ENCODE measurements at regions not wholly inside any gene's neighbourhood (a gene's known extent, or its start where the extent isn't known, plus 50 kb on each side); places are given as distances from the start of the nearest gene placed in this dataset.

DNA sequence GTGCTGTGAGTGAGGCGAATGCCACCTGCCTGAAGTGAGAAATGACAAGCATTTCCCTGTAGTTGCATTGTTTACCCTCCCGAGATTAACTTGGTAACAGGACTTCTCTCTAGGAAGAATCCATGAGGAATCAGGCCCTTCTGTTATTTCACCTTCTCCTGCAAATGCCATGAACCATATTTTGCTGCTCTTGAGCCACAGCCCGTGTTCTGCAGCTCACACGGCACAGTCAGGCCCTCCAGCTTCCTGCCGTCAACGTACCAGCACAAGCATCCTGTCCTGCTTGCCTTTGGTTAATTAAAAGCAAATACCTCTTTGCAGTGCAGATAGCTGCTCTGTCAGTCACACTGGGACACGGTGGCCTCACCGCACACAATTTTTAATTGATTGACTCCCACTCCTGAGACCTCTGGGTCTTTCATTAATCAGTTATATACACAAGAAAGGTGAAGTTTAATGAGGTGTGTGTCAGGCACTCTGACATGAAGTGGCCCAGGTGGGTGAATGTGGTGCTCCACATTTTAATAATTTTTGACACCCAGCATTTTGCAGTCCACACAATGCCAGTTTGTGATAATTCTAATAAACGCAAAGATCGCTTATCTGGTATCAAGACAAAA is 95.3 kb upstream of the ASB18 start:
- no TSS peak for BruUV-seq (replicated peaks)

More for the DNA sequence above, 95.3 kb upstream of the ASB18 start:
- no peaks in the 10 kb centered on the region; a peak in 1 of 4 replicates for H3K36me3 ChIP-seq (ENCODE audit: control insufficient read depth in 1 of 2, insufficient read depth in 2 of 2, low read length in 2 of 2)
- no peaks in the 10 kb centered on the region for H3K79me2 ChIP-seq (ENCODE audit: insufficient read depth, low read length)
- intact Hi-C loops (cut with micrococcal nuclease): loop anchor here (10.0 kb wide), 1 partner anchor 155 kb away; no protein-coding TSS in a partner anchor
- POLR2A ChIA-PET: no interaction called here
- ATAC-seq (no peak), DNase-seq (ENCODE audit: low read depth, low spot score) (no peak)
- H3K9ac ChIP-seq (ENCODE audit: low read length): no peak overlapping the region
- no peaks in the 10 kb centered on the region for H3K9me3 ChIP-seq (ENCODE audit: control insufficient read depth in 1 of 2, insufficient read depth in 1 of 2, low read depth in 1 of 2, low read length in 2 of 2)
- H4K20me1 ChIP-seq (ENCODE audit: insufficient read depth): no peaks in the 10 kb centered on the region
- TF ChIP-seq POLR2A (IDR thresholded peaks at IDR 0.05; ENCODE audit: borderline replicate concordance, extremely low read depth, insufficient read depth, insufficient read length) (no peak), CBX3 (IDR thresholded peaks at IDR 0.05; ENCODE audit: low read depth) (no peak), ZBTB33 (IDR thresholded peaks at IDR 0.05; ENCODE audit: extremely low read depth, insufficient replicate concordance, low read length) (no peak), FOSL1 (IDR thresholded peaks at IDR 0.05; ENCODE audit: low read depth) (no peak), RAD21 (IDR thresholded peaks at IDR 0.05; ENCODE audit: low read depth) (no peak), SRF (IDR thresholded peaks at IDR 0.05; ENCODE audit: low read depth) (no peak), ELF1 (IDR thresholded peaks at IDR 0.05; ENCODE audit: borderline replicate concordance, low read depth) (no peak), ZNF274 (IDR thresholded peaks at IDR 0.05; ENCODE audit: low read depth, low read length) (no peak)
- H2AFZ ChIP-seq (ENCODE audit: low read depth, low read length, poor library complexity, severe bottlenecking): no peak overlapping the region
- no peak overlapping the region for H3K27ac ChIP-seq (ENCODE audit: low read depth, low read length)
- no peaks in the 10 kb centered on the region for H3K9me2 ChIP-seq (ENCODE audit: insufficient read depth)
- H3K4me1 ChIP-seq (ENCODE audit: control insufficient read depth in 1 of 2, insufficient read depth in 2 of 2, low read length in 2 of 2): no peaks in the 10 kb centered on the region
- H3K27me3 ChIP-seq (ENCODE audit: insufficient read depth, low read length): peaks cover 18% of the 10 kb centered on the region
- CTCF ChIA-PET: no interaction called here
- H3K4me2 ChIP-seq (ENCODE audit: low read length): no peak overlapping the region
- H3K4me3 ChIP-seq (replicated peaks in 1 of 2; ENCODE audit: low read depth in 1 of 2, low read length in 2 of 2): no peak overlapping the region
- RAD21 ChIA-PET (ENCODE audit: low non-redundant PET in 1 of 2, low total read pairs in 2 of 2, uncharacterized antibody in 2 of 2, unreplicated experiment in 2 of 2): no interaction called here
